ENCODE measurements at regions not wholly inside any gene's neighbourhood (a gene's known extent, or its start where the extent isn't known, plus 50 kb on each side); places are given as distances from the start of the nearest gene placed in this dataset.

- no peaks in the 10 kb centered on the region for H3K36me3 ChIP-seq (ENCODE audit: control insufficient read depth, insufficient read depth, low read length)
- H4K5ac ChIP-seq (ENCODE audit: low read length): no peak overlapping the region
- H3K23ac ChIP-seq (ENCODE audit: low read length): no peak overlapping the region
- H3K56ac ChIP-seq (ENCODE audit: low read length): no peak overlapping the region
- no peak overlapping the region for H3K18ac ChIP-seq (ENCODE audit: low read length)
- H3K27me3 ChIP-seq (ENCODE audit: insufficient read depth, low read length, poor library complexity): no peaks in the 10 kb centered on the region
- no peak overlapping the region for H3K4me3 ChIP-seq (ENCODE audit: low read length)
- no peak overlapping the region for H3K27ac ChIP-seq (ENCODE audit: low read depth, low read length)
- no peak overlapping the region for H2BK15ac ChIP-seq (replicated peaks; ENCODE audit: low read depth)
- H2BK120ac ChIP-seq (ENCODE audit: low read depth, low read length): no peak overlapping the region
- WGBS (ENCODE audit: extremely low coverage, insufficient coverage, low lambda C conversion rate): no CpG with 5 or more reads among the region's 6 CpGs
- peaks cover 19% of the 10 kb centered on the region for H3K79me2 ChIP-seq (ENCODE audit: control insufficient read depth, insufficient read depth, low read length)
- no peak for DNase-seq
- peaks cover 12% of the 10 kb centered on the region for H3K79me1 ChIP-seq (ENCODE audit: low read length)
- no peak overlapping the region for H2BK5ac ChIP-seq (ENCODE audit: low read length)
- no peak overlapping the region for H3K4me2 ChIP-seq (ENCODE audit: low read length)
- H2AK5ac ChIP-seq (ENCODE audit: low read length): no peak overlapping the region
- H3K9ac ChIP-seq (ENCODE audit: low read length): no peak overlapping the region
- H3K4me1 ChIP-seq (ENCODE audit: control insufficient read depth, low read depth, low read length): no peaks in the 10 kb centered on the region
- no peak overlapping the region for H3K4ac ChIP-seq (ENCODE audit: low read depth, low read length)
- no peak overlapping the region for H4K8ac ChIP-seq (ENCODE audit: low read depth, low read length)
These were observed 82.4 kb upstream of the MACF1 start for GRCh38 chr1:39122056-39122455.

GRCh38 chr1:39124282-39124681, 80.2 kb upstream of the MACF1 start:
- no peak overlapping the region for H3K9ac ChIP-seq (ENCODE audit: low read length)
- no peak overlapping the region for H4K5ac ChIP-seq (ENCODE audit: low read length)
- no peaks in the 10 kb centered on the region for H3K27me3 ChIP-seq (ENCODE audit: insufficient read depth, low read length, poor library complexity)
- no peak overlapping the region for H2BK5ac ChIP-seq (ENCODE audit: low read length)
- no peak for DNase-seq
- no CpG with 5 or more reads among the region's 1 CpG for WGBS (ENCODE audit: extremely low coverage, insufficient coverage, low lambda C conversion rate)
- H3K18ac ChIP-seq (ENCODE audit: low read length): no peak overlapping the region
- no peak overlapping the region for H3K56ac ChIP-seq (ENCODE audit: low read length)
- H3K79me1 ChIP-seq (ENCODE audit: low read length): peaks cover 3% of the 10 kb centered on the region
- H3K4me3 ChIP-seq (ENCODE audit: low read length): no peak overlapping the region
- H4K8ac ChIP-seq (ENCODE audit: low read depth, low read length): no peak overlapping the region
- H3K4me1 ChIP-seq (ENCODE audit: control insufficient read depth, low read depth, low read length): no peaks in the 10 kb centered on the region
- H3K36me3 ChIP-seq (ENCODE audit: control insufficient read depth, insufficient read depth, low read length): no peaks in the 10 kb centered on the region
- H3K79me2 ChIP-seq (ENCODE audit: control insufficient read depth, insufficient read depth, low read length): peaks cover 4% of the 10 kb centered on the region
- no peak overlapping the region for H3K23ac ChIP-seq (ENCODE audit: low read length)
- no peak overlapping the region for H3K4ac ChIP-seq (ENCODE audit: low read depth, low read length)
- H2BK15ac ChIP-seq (replicated peaks; ENCODE audit: low read depth): no peak overlapping the region
- H3K4me2 ChIP-seq (ENCODE audit: low read length): no peak overlapping the region
- no peak overlapping the region for H3K27ac ChIP-seq (ENCODE audit: low read depth, low read length)
- H2AK5ac ChIP-seq (ENCODE audit: low read length): no peak overlapping the region
- no peak overlapping the region for H2BK120ac ChIP-seq (ENCODE audit: low read depth, low read length)

- H3K79me2 ChIP-seq (ENCODE audit: control insufficient read depth, insufficient read depth, low read length): no peaks in the 10 kb centered on the region
- H3K4ac ChIP-seq (ENCODE audit: low read depth, low read length): no peak overlapping the region
- no peak overlapping the region for H3K9ac ChIP-seq (ENCODE audit: low read length)
- no peak overlapping the region for H2BK5ac ChIP-seq (ENCODE audit: low read length)
- H3K4me3 ChIP-seq (ENCODE audit: low read length): no peak overlapping the region
- H4K5ac ChIP-seq (ENCODE audit: low read length): no peak overlapping the region
- H3K27ac ChIP-seq (ENCODE audit: low read depth, low read length): no peak overlapping the region
- no peak overlapping the region for H2BK15ac ChIP-seq (replicated peaks; ENCODE audit: low read depth)
- H3K27me3 ChIP-seq (ENCODE audit: insufficient read depth, low read length, poor library complexity): no peaks in the 10 kb centered on the region
- H3K4me2 ChIP-seq (ENCODE audit: low read length): no peak overlapping the region
- peaks cover 1% of the 10 kb centered on the region for H3K79me1 ChIP-seq (ENCODE audit: low read length)
- no peak overlapping the region for H4K8ac ChIP-seq (ENCODE audit: low read depth, low read length)
- DNase-seq: no peak
- no peak overlapping the region for H2BK120ac ChIP-seq (ENCODE audit: low read depth, low read length)
- H3K18ac ChIP-seq (ENCODE audit: low read length): no peak overlapping the region
- H3K4me1 ChIP-seq (ENCODE audit: control insufficient read depth, low read depth, low read length): peaks cover 4% of the 10 kb centered on the region
- H3K23ac ChIP-seq (ENCODE audit: low read length): no peak overlapping the region
- no peaks in the 10 kb centered on the region for H3K36me3 ChIP-seq (ENCODE audit: control insufficient read depth, insufficient read depth, low read length)
- H2AK5ac ChIP-seq (ENCODE audit: low read length): no peak overlapping the region
- H3K56ac ChIP-seq (ENCODE audit: low read length): no peak overlapping the region
These were observed 77.0 kb upstream of the MACF1 start for GRCh38 chr1:39127513-39127912.

- WGBS (ENCODE audit: extremely low coverage, insufficient coverage, low lambda C conversion rate): no CpG with 5 or more reads among the region's 4 CpGs
These were observed 76.4 kb upstream of the MACF1 start for GRCh38 chr1:39128126-39128525.

GRCh38 chr1:39128959-39129358, 75.5 kb upstream of the MACF1 start:
- Histone ChIP-seq H3K4me2 (ENCODE audit: low read length) (no peak overlapping the region), H3K36me3 (ENCODE audit: control insufficient read depth, insufficient read depth, low read length) (no peaks in the 10 kb centered on the region), H2BK5ac (ENCODE audit: low read length) (no peak overlapping the region), H3K4me3 (ENCODE audit: low read length) (no peak overlapping the region), H3K4ac (ENCODE audit: low read depth, low read length) (no peak overlapping the region), H3K18ac (ENCODE audit: low read length) (no peak overlapping the region), H2BK15ac (replicated peaks; ENCODE audit: low read depth) (no peak overlapping the region), H3K27me3 (ENCODE audit: insufficient read depth, low read length, poor library complexity) (no peaks in the 10 kb centered on the region), H3K27ac (ENCODE audit: low read depth, low read length) (no peak overlapping the region), H3K23ac (ENCODE audit: low read length) (no peak overlapping the region), H3K79me2 (ENCODE audit: control insufficient read depth, insufficient read depth, low read length) (no peaks in the 10 kb centered on the region), H2AK5ac (ENCODE audit: low read length) (no peak overlapping the region), H3K9ac (ENCODE audit: low read length) (no peak overlapping the region), H4K5ac (ENCODE audit: low read length) (no peak overlapping the region), H2BK120ac (ENCODE audit: low read depth, low read length) (no peak overlapping the region), H3K4me1 (ENCODE audit: control insufficient read depth, low read depth, low read length) (peaks cover 8% of the 10 kb centered on the region), H3K56ac (ENCODE audit: low read length) (no peak overlapping the region), H3K79me1 (ENCODE audit: low read length) (peaks cover 1% of the 10 kb centered on the region), H4K8ac (ENCODE audit: low read depth, low read length) (no peak overlapping the region)
- no CpG with 5 or more reads among the region's 2 CpGs for WGBS (ENCODE audit: extremely low coverage, insufficient coverage, low lambda C conversion rate)
- peak; percentile 44 for DNase-seq

More at GRCh38 chr1:39128126-39128525, 76.4 kb upstream of the MACF1 start:
- no peaks in the 10 kb centered on the region for H3K27me3 ChIP-seq (ENCODE audit: insufficient read depth, low read length, poor library complexity)
- H3K56ac ChIP-seq (ENCODE audit: low read length): no peak overlapping the region
- no peaks in the 10 kb centered on the region for H3K36me3 ChIP-seq (ENCODE audit: control insufficient read depth, insufficient read depth, low read length)
- H3K4me2 ChIP-seq (ENCODE audit: low read length): no peak overlapping the region
- peaks cover 8% of the 10 kb centered on the region for H3K4me1 ChIP-seq (ENCODE audit: control insufficient read depth, low read depth, low read length)
- no peak overlapping the region for H2BK5ac ChIP-seq (ENCODE audit: low read length)
- no peak overlapping the region for H3K4ac ChIP-seq (ENCODE audit: low read depth, low read length)
- H3K23ac ChIP-seq (ENCODE audit: low read length): no peak overlapping the region
- H3K4me3 ChIP-seq (ENCODE audit: low read length): no peak overlapping the region
- H3K79me2 ChIP-seq (ENCODE audit: control insufficient read depth, insufficient read depth, low read length): no peaks in the 10 kb centered on the region
- peaks cover 1% of the 10 kb centered on the region for H3K79me1 ChIP-seq (ENCODE audit: low read length)
- DNase-seq: no peak
- no peak overlapping the region for H2BK120ac ChIP-seq (ENCODE audit: low read depth, low read length)
- H3K27ac ChIP-seq (ENCODE audit: low read depth, low read length): no peak overlapping the region
- no peak overlapping the region for H3K9ac ChIP-seq (ENCODE audit: low read length)
- no peak overlapping the region for H4K5ac ChIP-seq (ENCODE audit: low read length)
- no peak overlapping the region for H4K8ac ChIP-seq (ENCODE audit: low read depth, low read length)
- no peak overlapping the region for H3K18ac ChIP-seq (ENCODE audit: low read length)
- no peak overlapping the region for H2BK15ac ChIP-seq (replicated peaks; ENCODE audit: low read depth)
- no peak overlapping the region for H2AK5ac ChIP-seq (ENCODE audit: low read length)

- no peak overlapping the region for H3K4me3 ChIP-seq (ENCODE audit: low read length)
- H2AK5ac ChIP-seq (ENCODE audit: low read length): no peak overlapping the region
- H2BK15ac ChIP-seq (replicated peaks; ENCODE audit: low read depth): no peak overlapping the region
- no peak overlapping the region for H2BK120ac ChIP-seq (ENCODE audit: low read depth, low read length)
- peaks cover 8% of the 10 kb centered on the region for H3K4me1 ChIP-seq (ENCODE audit: control insufficient read depth, low read depth, low read length)
- H3K4me2 ChIP-seq (ENCODE audit: low read length): no peak overlapping the region
- no peak overlapping the region for H3K18ac ChIP-seq (ENCODE audit: low read length)
- no peak overlapping the region for H3K4ac ChIP-seq (ENCODE audit: low read depth, low read length)
- H3K79me1 ChIP-seq (ENCODE audit: low read length): peaks cover 1% of the 10 kb centered on the region
- no peak overlapping the region for H3K9ac ChIP-seq (ENCODE audit: low read length)
- H3K56ac ChIP-seq (ENCODE audit: low read length): no peak overlapping the region
- no peaks in the 10 kb centered on the region for H3K36me3 ChIP-seq (ENCODE audit: control insufficient read depth, insufficient read depth, low read length)
- no peak overlapping the region for H3K27ac ChIP-seq (ENCODE audit: low read depth, low read length)
- no peak overlapping the region for H4K5ac ChIP-seq (ENCODE audit: low read length)
- no peak overlapping the region for H4K8ac ChIP-seq (ENCODE audit: low read depth, low read length)
- peaks cover 2% of the 10 kb centered on the region for H3K79me2 ChIP-seq (ENCODE audit: control insufficient read depth, insufficient read depth, low read length)
- H2BK5ac ChIP-seq (ENCODE audit: low read length): no peak overlapping the region
- H3K23ac ChIP-seq (ENCODE audit: low read length): no peak overlapping the region
- peak; percentile 70 for DNase-seq
- no peaks in the 10 kb centered on the region for H3K27me3 ChIP-seq (ENCODE audit: insufficient read depth, low read length, poor library complexity)
These were observed 75.0 kb upstream of the MACF1 start for GRCh38 chr1:39129514-39129913.
